ENCODE measurements at regions not wholly inside any gene's neighbourhood (a gene's known extent, or its start where the extent isn't known, plus 50 kb on each side); places are given as distances from the start of the nearest gene placed in this dataset.

- no peak for TF ChIP-seq MBNL3 (CRISPR knock-in tag; conservative IDR thresholded peaks at IDR 0.05)
- no peak for TF ChIP-seq ZNF564 (CRISPR knock-in tag; IDR thresholded peaks at IDR 0.05)
- no peak for TF ChIP-seq SRSF1 (optimal IDR thresholded peaks at IDR 0.05; ENCODE audit: low read depth, low read length)
- TF ChIP-seq CAMTA2 (CRISPR knock-in tag; IDR thresholded peaks at IDR 0.05; ENCODE audit: borderline replicate concordance) = no peak
- TF ChIP-seq, protein P1, sequence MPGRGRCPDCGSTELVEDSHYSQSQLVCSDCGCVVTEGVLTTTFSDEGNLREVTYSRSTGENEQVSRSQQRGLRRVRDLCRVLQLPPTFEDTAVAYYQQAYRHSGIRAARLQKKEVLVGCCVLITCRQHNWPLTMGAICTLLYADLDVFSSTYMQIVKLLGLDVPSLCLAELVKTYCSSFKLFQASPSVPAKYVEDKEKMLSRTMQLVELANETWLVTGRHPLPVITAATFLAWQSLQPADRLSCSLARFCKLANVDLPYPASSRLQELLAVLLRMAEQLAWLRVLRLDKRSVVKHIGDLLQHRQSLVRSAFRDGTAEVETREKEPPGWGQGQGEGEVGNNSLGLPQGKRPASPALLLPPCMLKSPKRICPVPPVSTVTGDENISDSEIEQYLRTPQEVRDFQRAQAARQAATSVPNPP (CRISPR knock-in tag; IDR thresholded peaks at IDR 0.05) = no peak
- TF ChIP-seq ZFP41 (CRISPR knock-in tag; IDR thresholded peaks at IDR 0.05; ENCODE audit: borderline replicate concordance) = no peak
- no peak for TF ChIP-seq REST (IDR thresholded peaks at IDR 0.05; ENCODE audit: borderline replicate concordance in 1 of 2, low read depth in 1 of 2, low read length in 2 of 2)
- TF ChIP-seq PREB (CRISPR knock-in tag; IDR thresholded peaks at IDR 0.05) = no peak
- TF ChIP-seq NR2F2 (IDR thresholded peaks at IDR 0.05; ENCODE audit: borderline replicate concordance, low read depth) = peak; percentile 44; the same call in 1 of the 2 replicates
- TF ChIP-seq BORCS8-MEF2B (CRISPR knock-in tag; IDR thresholded peaks at IDR 0.05) = no peak
- no peak for TF ChIP-seq MEIS1 (CRISPR knock-in tag; IDR thresholded peaks at IDR 0.05; ENCODE audit: borderline replicate concordance)
- peak; percentile 90 for TF ChIP-seq TBX3 (IDR thresholded peaks at IDR 0.05; ENCODE audit: borderline replicate concordance)
- peak; percentile 88 for TF ChIP-seq RARA (CRISPR knock-in tag; IDR thresholded peaks at IDR 0.05)
- TF ChIP-seq RFX3 (CRISPR knock-in tag; IDR thresholded peaks at IDR 0.05) = no peak
- peak; percentile 99 for TF ChIP-seq FOXA3 (CRISPR knock-in tag; IDR thresholded peaks at IDR 0.05)
- TF ChIP-seq, protein P2, sequence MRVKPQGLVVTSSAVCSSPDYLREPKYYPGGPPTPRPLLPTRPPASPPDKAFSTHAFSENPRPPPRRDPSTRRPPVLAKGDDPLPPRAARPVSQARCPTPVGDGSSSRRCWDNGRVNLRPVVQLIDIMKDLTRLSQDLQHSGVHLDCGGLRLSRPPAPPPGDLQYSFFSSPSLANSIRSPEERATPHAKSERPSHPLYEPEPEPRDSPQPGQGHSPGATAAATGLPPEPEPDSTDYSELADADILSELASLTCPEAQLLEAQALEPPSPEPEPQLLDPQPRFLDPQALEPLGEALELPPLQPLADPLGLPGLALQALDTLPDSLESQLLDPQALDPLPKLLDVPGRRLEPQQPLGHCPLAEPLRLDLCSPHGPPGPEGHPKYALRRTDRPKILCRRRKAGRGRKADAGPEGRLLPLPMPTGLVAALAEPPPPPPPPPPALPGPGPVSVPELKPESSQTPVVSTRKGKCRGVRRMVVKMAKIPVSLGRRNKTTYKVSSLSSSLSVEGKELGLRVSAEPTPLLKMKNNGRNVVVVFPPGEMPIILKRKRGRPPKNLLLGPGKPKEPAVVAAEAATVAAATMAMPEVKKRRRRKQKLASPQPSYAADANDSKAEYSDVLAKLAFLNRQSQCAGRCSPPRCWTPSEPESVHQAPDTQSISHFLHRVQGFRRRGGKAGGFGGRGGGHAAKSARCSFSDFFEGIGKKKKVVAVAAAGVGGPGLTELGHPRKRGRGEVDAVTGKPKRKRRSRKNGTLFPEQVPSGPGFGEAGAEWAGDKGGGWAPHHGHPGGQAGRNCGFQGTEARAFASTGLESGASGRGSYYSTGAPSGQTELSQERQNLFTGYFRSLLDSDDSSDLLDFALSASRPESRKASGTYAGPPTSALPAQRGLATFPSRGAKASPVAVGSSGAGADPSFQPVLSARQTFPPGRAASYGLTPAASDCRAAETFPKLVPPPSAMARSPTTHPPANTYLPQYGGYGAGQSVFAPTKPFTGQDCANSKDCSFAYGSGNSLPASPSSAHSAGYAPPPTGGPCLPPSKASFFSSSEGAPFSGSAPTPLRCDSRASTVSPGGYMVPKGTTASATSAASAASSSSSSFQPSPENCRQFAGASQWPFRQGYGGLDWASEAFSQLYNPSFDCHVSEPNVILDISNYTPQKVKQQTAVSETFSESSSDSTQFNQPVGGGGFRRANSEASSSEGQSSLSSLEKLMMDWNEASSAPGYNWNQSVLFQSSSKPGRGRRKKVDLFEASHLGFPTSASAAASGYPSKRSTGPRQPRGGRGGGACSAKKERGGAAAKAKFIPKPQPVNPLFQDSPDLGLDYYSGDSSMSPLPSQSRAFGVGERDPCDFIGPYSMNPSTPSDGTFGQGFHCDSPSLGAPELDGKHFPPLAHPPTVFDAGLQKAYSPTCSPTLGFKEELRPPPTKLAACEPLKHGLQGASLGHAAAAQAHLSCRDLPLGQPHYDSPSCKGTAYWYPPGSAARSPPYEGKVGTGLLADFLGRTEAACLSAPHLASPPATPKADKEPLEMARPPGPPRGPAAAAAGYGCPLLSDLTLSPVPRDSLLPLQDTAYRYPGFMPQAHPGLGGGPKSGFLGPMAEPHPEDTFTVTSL (CRISPR knock-in tag; IDR thresholded peaks at IDR 0.05; ENCODE audit: borderline replicate concordance) = peak; percentile 93; the same call in 1 of the 2 replicates
Measured at GRCh38 chr2:215876139-215876936, 137.0 kb downstream of the MREG start (continued).

Data from HepG2 (cell line).